ENCODE measurements at regions not wholly inside any gene's neighbourhood (a gene's known extent, or its start where the extent isn't known, plus 50 kb on each side); places are given as distances from the start of the nearest gene placed in this dataset.
A peak's percentile ranks its signal among the peaks of the same experiment; 100 is the strongest.

- no peaks in the 10 kb centered on the region for H3K9me2 ChIP-seq (replicated peaks; ENCODE audit: low read length)
- H3K27me3 ChIP-seq (ENCODE audit: low read length), result no peaks in the 10 kb centered on the region
- H3K4me3 ChIP-seq (ENCODE audit: low read length), result no peak overlapping the region
- TF ChIP-seq EZH2 (IDR thresholded peaks at IDR 0.05; ENCODE audit: low read length, unreplicated experiment) (no peak), EZH2phosphoT487 (IDR thresholded peaks at IDR 0.05; ENCODE audit: borderline replicate concordance, low read length) (no peak), CTCF (conservative IDR thresholded peaks at IDR 0.05; ENCODE audit: low read depth, low read length) (no peak)
- no peak overlapping the region for H3K4me2 ChIP-seq (ENCODE audit: low read length)
- no peak overlapping the region for H3K27ac ChIP-seq (ENCODE audit: low read length)
- ChIA-PET CTCF (no interaction called here), POLR2A (ENCODE audit: unreplicated experiment) (no interaction called here)
- no peak overlapping the region for H2AFZ ChIP-seq (ENCODE audit: low read length)
- DNase-seq, result no peak
- H3K36me3 ChIP-seq (ENCODE audit: low read depth, low read length), result no peaks in the 10 kb centered on the region
- no peaks in the 10 kb centered on the region for H3K9me3 ChIP-seq (ENCODE audit: low read length)
- no peaks in the 10 kb centered on the region for H3F3A ChIP-seq (ENCODE audit: low read length, unreplicated experiment)
- intact Hi-C loops (cut with micrococcal nuclease), result no loop called here
- BruUV-seq (replicated peaks), result no TSS peak
- no peak for ATAC-seq
- no peaks in the 10 kb centered on the region for H3K79me2 ChIP-seq (ENCODE audit: low read length)
- H3K9ac ChIP-seq (ENCODE audit: low read length), result no peak overlapping the region
- no peaks in the 10 kb centered on the region for H4K20me1 ChIP-seq (ENCODE audit: low read length)
- peaks cover 12% of the 10 kb centered on the region for H3K4me1 ChIP-seq (ENCODE audit: insufficient read depth, low read length)
Measured at GRCh38 chr4:30945586-30945985, 225.4 kb downstream of the PCDH7 start.

- Histone ChIP-seq H3K36me3 (ENCODE audit: low read depth, low read length) (no peaks in the 10 kb centered on the region), H3K27me3 (ENCODE audit: low read length) (no peaks in the 10 kb centered on the region), H3K9me2 (replicated peaks; ENCODE audit: low read length) (no peaks in the 10 kb centered on the region), H3K9ac (ENCODE audit: low read length) (no peak overlapping the region), H4K20me1 (ENCODE audit: low read length) (no peaks in the 10 kb centered on the region), H3K4me1 (ENCODE audit: insufficient read depth, low read length) (peaks cover 16% of the 10 kb centered on the region), H3K4me2 (ENCODE audit: low read length) (no peak overlapping the region), H3K4me3 (ENCODE audit: low read length) (no peak overlapping the region), H3K9me3 (ENCODE audit: low read length) (no peaks in the 10 kb centered on the region), H3K79me2 (ENCODE audit: low read length) (no peaks in the 10 kb centered on the region), H2AFZ (ENCODE audit: low read length) (no peak overlapping the region), H3K27ac (ENCODE audit: low read length) (no peak overlapping the region), H3F3A (ENCODE audit: low read length, unreplicated experiment) (peaks cover 2% of the 10 kb centered on the region)
- ChIA-PET CTCF (no interaction called here), POLR2A (ENCODE audit: unreplicated experiment) (no interaction called here)
- BruUV-seq (replicated peaks), result no TSS peak
- intact Hi-C loops (cut with micrococcal nuclease), result no loop called here
- DNase-seq (no peak), ATAC-seq (no peak)
- TF ChIP-seq CTCF (conservative IDR thresholded peaks at IDR 0.05; ENCODE audit: low read depth, low read length), result no peak
- TF ChIP-seq EZH2 (IDR thresholded peaks at IDR 0.05; ENCODE audit: low read length, unreplicated experiment), result no peak
- no peak for TF ChIP-seq EZH2phosphoT487 (IDR thresholded peaks at IDR 0.05; ENCODE audit: borderline replicate concordance, low read length)
Measured at GRCh38 chr4:30946288-30946687, 226.1 kb downstream of the PCDH7 start.

GRCh38 chr4:30948653-30949052 lies 228.5 kb downstream of the PCDH7 start:
- Histone ChIP-seq H3K79me2 (ENCODE audit: low read length) (no peaks in the 10 kb centered on the region), H3K4me2 (ENCODE audit: low read length) (peak overlapping the region; percentile 22; the same call in 1 of the 2 replicates), H3F3A (ENCODE audit: low read length, unreplicated experiment) (peaks cover 4% of the 10 kb centered on the region), H3K9ac (ENCODE audit: low read length) (no peak overlapping the region), H3K4me3 (ENCODE audit: low read length) (no peak overlapping the region), H4K20me1 (ENCODE audit: low read length) (no peaks in the 10 kb centered on the region), H3K27me3 (ENCODE audit: low read length) (no peaks in the 10 kb centered on the region), H3K27ac (ENCODE audit: low read length) (no peak overlapping the region), H3K9me2 (replicated peaks; ENCODE audit: low read length) (no peaks in the 10 kb centered on the region), H3K36me3 (ENCODE audit: low read depth, low read length) (no peaks in the 10 kb centered on the region), H3K4me1 (ENCODE audit: insufficient read depth, low read length) (peaks cover 35% of the 10 kb centered on the region), H3K9me3 (ENCODE audit: low read length) (no peaks in the 10 kb centered on the region), H2AFZ (ENCODE audit: low read length) (no peak overlapping the region)
- DNase-seq, result peak; percentile 57
- TF ChIP-seq EZH2phosphoT487 (IDR thresholded peaks at IDR 0.05; ENCODE audit: borderline replicate concordance, low read length) (no peak), CTCF (conservative IDR thresholded peaks at IDR 0.05; ENCODE audit: low read depth, low read length) (no peak), EZH2 (IDR thresholded peaks at IDR 0.05; ENCODE audit: low read length, unreplicated experiment) (no peak)
- ChIA-PET CTCF (no interaction called here), POLR2A (ENCODE audit: unreplicated experiment) (no interaction called here)
- intact Hi-C loops (cut with micrococcal nuclease), result no loop called here
- no peak for ATAC-seq
- no TSS peak for BruUV-seq (replicated peaks)
